HG02852 (cell line): ENCODE measurements at regions not wholly inside any gene's neighbourhood (a gene's known extent, or its start where the extent isn't known, plus 50 kb on each side); places are given as distances from the start of the nearest gene placed in this dataset.
"Not testable (repeated sequence)": the region's sequence is repeated elsewhere in the genome, so short reads cannot be mapped to it uniquely, and the experiment has no call there.

Experiments
- ATAC-seq: cut with Tn5 transposase; IDR thresholded peaks from one replicate; pipeline ENCODE4 v1.9.1; 2021; ENCODE audit warnings: mild to moderate bottlenecking, moderate library complexity; ENCODE audit not compliant: unreplicated experiment

DNA sequence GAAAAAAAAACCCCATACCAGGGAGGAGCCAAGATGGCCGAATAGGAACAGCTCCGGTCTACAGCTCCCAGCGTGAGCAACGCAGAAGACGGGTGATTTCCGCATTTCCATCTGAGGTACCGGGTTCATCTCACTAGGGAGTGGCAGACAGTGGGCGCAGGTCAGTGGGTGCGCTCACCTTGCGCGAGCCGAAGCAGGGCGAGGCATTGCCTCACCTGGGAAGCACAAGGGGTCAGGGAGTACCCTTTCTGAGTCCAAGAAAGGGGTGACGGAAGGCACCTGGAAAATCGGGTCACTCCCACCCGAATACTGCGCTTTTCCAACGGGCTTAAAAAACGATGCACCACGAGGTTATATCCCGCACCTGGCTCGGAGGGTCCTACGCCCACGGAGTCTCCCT lies 1328.6 kb downstream of the GRIK2 start:
- ATAC-seq = not testable (repeated sequence)

GRCh38 chr6:102717737-102718456 lies 1324.4 kb downstream of the GRIK2 start:
- ATAC-seq = no peak

GRCh38 chr6:102717252-102717651 lies 1323.7 kb downstream of the GRIK2 start:
- ATAC-seq = no peak

GRCh38 chr6:102701019-102701418 lies 1307.5 kb downstream of the GRIK2 start:
- no peak for ATAC-seq

DNA sequence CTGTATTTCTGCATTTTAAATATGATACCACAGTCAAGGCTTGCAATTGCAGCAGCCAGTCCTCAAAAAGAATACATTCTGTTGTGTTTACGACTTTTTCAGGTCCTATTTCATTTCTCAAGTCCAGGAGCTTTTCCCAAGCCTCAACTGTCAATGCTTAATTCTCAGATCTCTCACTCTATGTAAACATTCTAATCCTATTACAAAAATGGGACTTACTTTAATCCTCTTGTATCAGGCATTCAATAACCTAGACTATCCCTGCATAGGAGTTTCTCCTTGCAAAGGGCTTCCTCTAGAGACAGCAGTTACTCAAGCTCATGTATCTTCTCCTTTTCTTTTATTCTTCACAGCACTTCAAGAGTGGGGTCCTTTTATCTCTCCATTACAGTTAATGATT lies 1293.0 kb downstream of the GRIK2 start:
- no peak for ATAC-seq

DNA sequence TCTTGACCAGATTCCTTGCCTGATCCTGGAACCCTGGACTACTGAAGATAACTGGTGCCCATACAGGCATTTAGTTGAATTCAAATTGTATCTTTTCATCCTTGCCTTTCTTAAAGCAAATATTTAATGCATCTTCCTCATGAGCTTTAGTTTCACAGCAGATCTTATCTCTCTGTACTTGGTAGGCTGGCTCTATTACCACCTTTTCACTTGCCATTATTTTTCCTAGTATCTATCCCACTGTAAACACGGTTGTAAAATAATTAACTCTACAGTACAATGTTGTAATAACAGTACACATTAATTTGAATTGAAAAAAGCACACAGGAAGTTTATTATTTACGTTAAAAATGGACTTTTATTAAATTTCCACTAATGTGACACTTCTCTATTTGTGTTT lies 1286.9 kb downstream of the GRIK2 start:
- ATAC-seq = no peak

- no peak for ATAC-seq
Observed at GRCh38 chr6:102679865-102680264, 1286.4 kb downstream of the GRIK2 start.

DNA sequence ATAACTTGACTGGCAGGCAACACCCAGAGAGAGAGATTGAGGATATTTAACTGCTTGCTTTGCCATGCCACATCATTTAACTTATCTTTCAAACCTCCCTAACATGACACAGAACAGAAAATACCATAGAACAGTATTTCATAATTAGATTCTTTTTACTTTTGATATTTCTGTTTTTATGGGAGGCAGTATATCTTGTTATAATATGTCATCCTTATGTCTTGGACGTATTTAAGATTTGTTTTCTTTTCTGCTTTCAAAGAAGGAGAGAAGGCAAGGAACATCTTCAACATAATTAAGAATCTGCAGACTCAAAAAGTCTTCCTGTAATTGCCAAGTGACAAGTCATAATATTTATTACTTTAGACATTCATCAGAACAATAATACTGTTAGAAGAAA lies 1283.7 kb downstream of the GRIK2 start:
- ATAC-seq = no peak

GRCh38 chr6:102670735-102671134 lies 1277.2 kb downstream of the GRIK2 start:
- ATAC-seq = no peak

DNA sequence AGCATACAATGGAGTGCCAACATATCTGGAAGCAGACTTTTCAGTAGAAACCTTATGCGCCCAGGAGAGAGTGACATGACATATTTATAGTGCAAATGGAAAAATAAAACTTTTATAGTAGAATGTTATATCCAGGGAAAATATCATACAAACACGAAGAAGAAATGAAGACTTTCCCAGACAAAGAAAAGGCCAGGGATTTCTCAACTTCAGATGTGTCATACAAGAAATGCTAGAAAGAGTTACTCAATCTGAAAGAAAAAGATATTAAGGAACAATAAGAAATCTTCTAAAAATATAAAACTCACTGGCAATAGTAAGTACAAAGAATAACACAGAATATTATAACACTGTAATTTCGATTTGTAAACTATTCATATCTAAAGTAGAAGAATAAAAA lies 1269.3 kb downstream of the GRIK2 start:
- no peak for ATAC-seq

DNA sequence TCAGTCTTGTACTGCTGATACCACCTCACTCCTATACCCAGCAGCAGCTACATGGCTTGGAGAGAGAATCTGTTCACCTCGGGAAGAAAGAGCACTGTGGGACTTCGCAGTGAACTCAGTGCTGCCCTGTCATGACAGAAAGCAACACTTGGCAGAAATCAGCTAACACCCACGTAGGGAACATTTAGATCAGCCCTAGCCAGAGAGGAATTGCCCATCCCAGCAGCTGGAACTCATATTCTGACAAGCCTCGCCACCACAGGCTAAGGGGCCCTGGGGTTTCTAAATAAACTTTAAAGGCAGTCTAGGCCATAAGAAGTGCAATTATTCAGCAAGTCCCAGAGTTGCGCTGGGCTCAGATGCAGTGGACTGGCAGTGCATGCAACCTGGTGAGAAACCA lies 1266.8 kb downstream of the GRIK2 start:
- no peak for ATAC-seq

GRCh38 chr6:102655823-102656222 lies 1262.3 kb downstream of the GRIK2 start:
- ATAC-seq = no peak

DNA sequence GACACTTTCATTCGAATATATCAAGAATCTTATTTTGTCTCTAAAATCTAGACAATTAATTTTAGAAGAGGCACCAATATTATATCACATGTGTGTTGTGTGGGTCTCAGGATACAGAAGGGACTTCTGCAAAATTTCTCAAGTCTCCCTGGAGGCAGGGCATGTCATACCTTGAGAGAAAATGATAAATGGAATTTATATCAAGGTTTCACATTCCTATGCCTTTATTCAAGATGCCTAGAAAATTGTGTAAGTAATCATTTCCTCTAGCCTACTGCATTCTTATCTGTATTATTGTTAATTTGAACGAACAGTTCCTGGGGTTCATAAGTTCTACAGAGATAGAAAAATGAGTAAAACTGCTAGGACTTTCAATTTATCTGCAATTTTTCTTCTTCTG lies 1247.9 kb downstream of the GRIK2 start:
- no peak for ATAC-seq

- ATAC-seq = no peak
Observed at GRCh38 chr6:102631921-102632320, 1238.4 kb downstream of the GRIK2 start.

GRCh38 chr6:102623201-102623600 lies 1229.7 kb downstream of the GRIK2 start:
- ATAC-seq = no peak

- no peak for ATAC-seq
Observed at GRCh38 chr6:102619585-102619984, 1226.1 kb downstream of the GRIK2 start.

DNA sequence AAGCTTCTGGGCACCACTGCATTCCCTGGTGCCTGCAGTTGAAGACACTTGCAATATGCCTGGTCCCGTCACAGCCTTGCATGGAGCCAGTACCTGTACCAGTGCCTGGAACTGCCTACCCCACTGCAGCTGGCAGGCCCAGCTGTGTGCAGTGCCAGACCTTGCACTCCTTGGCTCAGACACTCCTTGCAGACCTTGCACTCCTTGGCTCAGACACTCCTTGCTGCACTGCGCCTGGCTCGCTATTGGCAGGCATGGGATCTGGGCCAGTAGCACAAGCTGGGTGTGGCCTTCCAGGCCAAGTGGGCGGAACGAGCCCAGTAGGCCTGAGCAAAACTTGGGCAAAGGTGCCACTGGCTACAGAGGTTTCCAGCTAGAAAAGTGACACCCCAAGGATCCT lies 1189.1 kb downstream of the GRIK2 start:
- no peak for ATAC-seq

DNA sequence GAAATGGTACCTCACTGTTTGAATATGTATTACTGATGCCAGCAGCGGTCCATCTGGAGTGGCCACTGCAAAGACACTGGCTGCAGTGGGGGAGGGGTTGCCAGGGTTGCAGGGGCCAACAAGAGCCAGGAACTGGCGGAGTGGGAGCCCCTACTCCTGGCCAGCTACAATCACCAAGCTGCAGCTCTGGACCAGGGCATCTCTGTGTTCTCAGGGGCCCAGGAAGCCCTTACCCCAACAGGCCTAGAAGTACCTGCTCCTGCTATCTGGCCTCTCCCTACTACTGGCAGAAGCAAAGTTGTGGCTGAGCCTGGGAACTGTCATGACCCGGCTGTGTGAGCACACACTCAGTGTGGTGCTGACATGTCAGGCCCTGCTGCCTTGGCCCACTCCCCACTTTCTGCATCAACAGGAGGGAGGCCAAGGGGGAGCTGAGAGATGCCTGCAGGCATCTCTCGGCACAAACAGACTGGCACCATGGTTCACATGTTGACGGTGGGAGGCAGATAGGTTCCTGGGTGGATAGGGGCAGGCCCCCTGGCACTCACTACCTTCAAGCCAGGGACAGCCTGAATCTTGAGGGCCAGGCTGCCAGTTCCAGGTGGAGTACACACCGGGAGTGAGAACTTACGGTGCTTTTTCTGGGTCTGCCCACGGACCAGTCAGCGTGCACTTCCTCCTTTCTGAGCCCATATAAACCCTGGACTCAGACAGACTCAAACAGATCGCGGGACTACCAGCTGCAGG lies 1188.0 kb downstream of the GRIK2 start:
- no peak for ATAC-seq

DNA sequence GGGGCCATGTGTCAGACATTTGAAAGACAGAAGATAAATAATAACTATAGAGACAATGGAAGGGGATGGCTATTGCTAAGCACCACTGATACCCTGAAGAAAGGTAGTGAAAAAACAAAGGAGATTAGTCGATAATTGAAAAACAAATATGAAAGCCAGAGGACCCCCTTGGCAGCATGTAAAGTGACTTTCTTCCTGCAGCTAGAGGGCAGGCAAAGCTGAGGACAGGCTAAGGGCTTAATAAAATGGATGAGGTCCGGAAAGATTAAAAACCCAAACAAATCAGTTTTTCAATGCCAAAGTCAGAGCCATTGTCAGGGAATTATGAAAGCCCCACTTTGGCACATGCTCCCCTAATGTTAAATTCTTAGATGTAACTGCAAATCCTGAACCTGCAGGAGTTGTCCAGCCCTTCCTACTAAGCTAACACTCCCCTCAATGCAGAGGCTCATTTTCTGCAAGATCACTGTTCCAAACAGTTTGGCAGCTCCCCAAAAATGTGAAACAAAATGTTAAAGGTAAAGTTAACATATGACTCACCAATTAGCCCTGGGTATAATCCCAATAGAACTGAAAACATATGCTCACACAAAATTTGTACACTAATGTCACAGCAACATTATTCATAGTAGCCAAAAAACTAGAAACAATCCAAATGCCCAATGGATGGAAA lies 1177.9 kb downstream of the GRIK2 start:
- no peak for ATAC-seq

DNA sequence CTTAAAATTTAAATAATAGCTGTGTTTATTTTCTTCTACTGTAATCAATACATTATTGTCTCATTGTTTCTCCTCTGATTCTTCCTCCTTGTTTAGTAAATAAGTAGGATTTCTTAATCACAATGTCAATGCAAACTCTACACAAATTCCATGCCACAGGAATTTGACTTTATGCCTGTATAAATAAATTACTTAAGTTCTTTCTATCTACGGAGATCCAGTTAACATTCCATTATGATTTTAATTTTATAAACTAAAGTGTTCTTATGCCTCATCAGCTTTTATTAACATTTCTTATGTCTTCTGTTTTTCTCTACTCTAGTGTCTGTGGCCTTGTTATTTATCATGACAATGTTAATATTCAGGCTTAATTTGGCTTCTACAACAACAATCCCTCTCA lies 1169.2 kb downstream of the GRIK2 start:
- no peak for ATAC-seq

DNA sequence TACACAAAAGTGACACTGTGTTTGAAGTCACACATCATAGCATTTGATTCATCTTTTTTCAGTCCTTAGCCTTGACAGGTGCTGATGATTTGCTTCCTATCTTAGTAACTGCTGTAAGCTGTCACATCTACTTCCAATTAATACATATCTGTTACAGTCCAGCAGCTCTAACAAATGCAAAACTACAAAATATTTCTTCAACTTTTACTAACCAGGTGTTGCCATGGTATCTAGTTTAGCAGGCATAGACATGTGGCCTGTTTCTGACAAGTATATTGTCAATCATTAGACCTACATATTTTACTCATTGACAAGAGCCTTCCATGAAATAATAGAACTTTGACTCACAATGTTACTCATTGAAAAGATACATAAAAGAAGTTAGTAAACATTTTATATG lies 1159.7 kb downstream of the GRIK2 start:
- no peak for ATAC-seq
